GM21529 (cell line): ENCODE measurements at regions not wholly inside any gene's neighbourhood (a gene's known extent, or its start where the extent isn't known, plus 50 kb on each side); places are given as distances from the start of the nearest gene placed in this dataset.
"Not testable (repeated sequence)": the region's sequence is repeated elsewhere in the genome, so short reads cannot be mapped to it uniquely, and the experiment has no call there.

Experiments
- ATAC-seq: cut with Tn5 transposase; IDR thresholded peaks from one replicate; pipeline ENCODE4 v1.9.1; 2021; ENCODE audit not compliant: unreplicated experiment

DNA sequence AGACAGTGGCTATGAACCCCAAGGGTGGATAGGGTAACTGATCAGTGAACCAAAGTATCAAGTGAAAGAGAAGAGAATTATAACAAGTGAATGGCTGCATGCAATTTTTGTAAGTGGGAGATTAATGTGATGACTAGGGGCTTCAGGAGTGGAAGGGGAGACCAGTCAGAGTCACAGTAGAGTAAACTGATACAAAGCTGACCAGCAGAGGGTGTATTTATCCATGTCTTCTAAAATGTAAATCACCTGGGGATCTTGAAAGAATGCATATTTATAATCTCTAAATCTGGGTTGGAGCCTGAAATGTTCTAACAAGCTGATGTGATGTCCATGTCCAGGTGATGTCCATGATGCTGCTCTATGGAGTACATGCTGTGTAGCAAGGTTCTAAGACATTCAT lies 1351.3 kb upstream of the CHAC2 start:
- ATAC-seq: no peak

DNA sequence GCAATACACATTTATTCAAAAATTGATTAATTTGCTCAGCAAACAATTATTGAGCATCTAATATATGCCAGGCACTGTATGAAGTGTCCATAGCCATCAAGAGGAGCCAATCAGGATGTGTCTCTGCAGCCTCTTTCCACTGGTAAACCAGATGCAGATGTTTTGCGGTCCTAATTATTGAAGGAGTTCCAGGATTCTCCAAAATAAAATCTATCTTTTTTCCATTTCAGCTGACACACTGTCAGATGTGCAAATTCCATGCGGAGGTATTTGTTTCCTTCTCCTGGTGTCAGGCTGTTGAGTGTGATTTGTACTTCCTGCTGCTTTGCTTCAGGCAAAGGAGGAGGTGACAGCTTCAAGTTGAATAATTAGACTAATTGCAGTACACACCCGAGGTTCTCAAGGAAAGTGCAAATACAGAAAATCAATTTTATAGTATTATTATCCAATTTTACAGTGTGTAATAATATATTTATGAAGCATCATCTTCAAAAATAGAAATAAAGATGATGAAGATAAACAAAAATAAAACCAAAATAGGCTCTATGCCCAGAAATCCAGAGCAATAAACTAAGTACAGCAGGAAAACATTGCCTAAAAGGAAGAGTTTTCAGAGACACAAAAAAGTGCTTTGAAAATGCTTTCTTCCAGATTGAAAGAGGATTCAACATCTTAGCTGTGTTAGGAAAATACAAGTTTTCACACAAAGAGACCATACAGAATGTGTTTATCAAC lies 1352.9 kb upstream of the CHAC2 start:
- no peak for ATAC-seq

DNA sequence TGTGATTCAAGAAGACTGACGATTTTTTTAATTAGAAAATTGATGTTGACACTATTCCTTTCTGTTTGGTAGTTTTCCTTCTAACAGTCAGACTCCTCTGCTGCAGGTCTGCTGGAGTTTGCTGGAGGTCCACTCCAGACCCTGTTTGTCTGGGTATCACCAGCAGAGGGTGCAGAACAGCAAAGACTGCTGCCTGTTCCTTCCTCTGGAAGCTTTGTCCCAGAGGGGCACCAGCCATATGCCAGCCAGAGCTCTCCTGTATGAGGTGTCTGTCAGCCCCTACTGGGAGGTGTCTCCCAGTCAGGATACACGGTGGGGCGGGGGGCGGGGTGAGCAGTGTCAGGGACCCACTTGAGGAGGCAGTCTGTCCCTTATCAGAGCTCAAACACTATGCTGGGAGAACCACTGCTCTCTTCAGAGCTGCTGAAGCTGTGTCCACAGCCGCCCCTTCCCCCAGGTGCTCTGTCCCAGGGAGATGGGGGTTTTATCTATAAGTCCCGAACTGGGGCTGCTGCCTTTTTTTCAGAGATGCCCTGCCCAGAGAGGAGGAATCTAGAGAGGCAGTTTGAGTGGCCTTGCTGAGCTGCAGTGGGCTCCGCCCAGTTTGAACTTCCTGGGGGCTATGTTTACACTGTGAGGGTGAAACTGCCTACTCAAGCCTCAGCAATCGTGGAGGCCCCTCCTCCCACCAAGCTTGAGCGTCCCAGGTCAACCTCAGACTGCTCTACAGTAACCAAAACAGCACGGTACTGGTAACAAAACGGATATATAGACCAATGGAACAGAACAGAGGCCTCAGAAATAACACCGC lies 1358.1 kb upstream of the CHAC2 start:
- ATAC-seq: not testable (repeated sequence)

DNA sequence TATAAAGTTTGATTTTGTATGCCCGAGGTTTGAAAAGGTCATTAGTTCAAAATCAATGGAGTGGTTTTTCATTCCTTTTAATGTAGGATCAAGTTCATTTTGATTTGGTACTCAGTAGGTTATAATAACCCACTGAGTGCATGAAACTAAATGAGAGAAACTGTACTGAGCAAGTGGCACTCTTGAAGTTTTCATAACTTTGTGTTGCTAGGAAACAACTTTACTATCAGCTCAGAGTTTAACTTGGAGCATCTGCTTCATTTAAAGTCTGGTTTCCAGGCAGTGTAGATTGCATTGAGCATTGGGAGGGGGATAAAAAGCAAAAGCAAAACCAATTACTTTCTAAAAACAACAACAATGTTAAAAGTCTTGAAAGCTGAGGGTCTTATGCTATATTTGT lies 1361.6 kb upstream of the CHAC2 start:
- ATAC-seq: no peak

DNA sequence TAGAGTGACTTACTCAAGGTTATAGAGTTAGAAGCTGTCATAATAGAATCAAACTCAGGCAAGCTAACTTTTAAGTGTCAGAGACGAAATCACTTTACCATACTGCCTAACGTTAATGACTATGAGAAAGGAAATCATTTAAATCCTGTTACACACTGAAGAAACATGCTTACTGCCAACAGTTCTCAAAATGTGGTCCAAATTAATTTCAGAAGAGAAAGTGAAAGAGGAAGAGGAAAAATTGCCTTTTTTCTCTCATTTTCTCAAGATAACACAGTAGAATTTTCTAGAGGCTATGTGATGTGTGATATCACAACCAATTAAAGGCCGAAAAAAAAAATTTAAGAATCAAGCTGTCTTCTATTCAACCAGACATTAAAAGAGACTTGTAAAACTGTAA lies 1362.7 kb upstream of the CHAC2 start:
- ATAC-seq: no peak

DNA sequence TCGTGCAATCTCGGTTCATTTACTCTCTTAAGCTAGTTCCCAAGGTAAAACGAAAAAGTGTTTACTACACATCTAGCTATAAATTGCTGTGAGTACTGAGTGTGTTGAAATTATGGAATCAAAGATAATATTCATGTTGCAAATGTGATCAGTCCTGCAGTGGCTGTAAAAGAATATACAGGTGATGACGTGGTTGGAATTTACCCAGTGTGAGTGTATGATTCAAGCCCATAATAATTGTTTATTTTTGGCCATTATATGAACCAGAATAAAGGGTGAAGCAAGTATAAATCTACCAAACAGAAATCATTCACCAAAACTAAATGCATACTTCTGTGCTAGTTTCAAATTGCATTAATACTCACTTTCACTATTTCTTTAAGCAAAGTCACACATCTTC lies 1363.6 kb upstream of the CHAC2 start:
- ATAC-seq: no peak

DNA sequence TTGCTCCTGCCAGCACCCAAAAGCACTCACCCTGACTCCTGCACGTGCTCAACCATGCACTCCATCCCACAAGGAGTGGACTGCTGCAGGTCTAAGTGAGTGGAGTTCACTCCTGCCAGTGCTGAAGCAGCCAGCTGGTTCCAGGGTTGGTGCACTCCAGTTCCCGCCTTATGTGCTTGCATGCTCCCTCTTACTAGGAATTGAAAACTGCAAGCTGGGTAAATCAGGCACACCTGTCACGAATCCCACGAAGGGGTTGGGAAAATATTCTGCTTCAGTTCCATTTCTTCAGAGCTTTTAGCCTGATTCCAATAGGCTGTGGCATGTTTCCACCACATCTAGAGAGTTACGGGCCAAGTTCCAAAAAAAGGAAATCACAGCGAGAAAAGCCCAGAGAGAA lies 1365.5 kb upstream of the CHAC2 start:
- no peak for ATAC-seq

DNA sequence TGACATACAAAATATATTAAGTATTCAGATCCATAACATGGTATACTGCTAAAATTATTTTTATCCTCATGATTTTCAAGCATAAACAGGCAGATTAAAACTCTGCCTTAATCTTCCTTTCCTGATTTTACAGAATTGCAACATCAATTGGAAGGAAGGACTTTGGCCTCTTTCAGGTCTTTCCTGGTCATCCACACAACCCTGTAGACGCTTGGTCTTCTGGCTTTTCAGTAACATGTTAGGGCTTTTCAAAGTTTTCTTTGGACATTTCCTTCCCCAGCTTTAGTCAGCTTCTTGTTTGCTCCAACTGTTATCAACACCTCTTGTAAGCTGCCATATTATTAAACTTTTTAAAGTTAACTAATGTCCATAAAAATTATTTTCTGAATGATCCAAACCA lies 1364.9 kb upstream of the NRXN1 start:
- ATAC-seq: no peak

DNA sequence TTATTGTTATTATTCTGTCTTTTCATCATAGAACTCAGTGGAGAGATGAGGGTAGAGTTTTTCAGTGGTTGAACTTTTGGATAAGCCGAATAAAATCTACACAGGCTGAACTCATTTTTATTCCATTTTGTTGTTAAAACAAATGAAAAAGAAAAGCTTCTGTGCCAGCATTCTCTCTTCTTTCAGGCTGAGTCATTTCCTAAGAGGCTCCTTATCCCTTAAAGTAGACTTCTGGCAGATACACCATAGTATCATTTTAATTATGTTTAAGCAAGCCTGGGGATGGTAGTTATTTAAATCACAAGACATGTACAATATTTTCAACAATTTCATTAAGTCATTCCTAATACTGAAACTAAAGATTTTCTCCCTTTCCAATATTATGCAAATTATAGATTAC lies 1364.0 kb upstream of the NRXN1 start:
- no peak for ATAC-seq

DNA sequence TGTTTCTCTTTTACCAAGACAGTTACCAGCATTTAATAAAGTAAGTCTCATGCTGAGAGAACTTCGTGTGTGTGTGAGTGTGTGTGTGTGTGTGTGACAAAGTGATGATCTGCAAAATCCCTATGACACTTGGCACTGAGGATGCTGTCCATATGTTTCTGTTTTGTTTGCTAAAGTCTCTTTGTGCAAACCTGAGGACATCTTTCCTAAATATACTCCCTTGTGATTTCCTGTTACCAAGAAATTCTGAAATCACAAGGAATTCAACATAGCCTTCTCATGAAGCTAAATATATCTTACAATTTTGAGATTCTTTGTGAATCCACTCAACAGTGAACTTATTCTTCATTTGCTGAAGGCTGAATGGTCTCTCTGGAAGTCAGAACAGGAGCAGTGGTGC lies 1359.7 kb upstream of the NRXN1 start:
- no peak for ATAC-seq

DNA sequence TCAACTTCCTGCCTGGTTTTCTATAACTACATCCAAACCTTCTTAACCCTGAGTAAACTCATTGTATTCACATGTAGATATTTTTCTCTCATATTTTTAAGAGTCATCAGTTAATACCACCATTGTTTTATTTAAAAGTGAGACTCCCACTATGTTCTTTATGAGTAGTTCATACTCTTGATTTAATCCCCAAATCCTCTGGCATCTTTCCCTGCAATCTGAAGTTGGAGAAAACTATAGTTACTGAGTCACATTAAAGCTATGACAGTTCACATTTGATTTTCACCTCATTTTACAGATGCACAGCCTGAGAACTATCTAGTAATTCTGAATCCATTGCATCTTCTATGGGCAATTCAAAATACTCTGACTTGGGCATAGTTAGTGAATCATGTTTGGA lies 1358.7 kb upstream of the NRXN1 start:
- ATAC-seq: no peak

DNA sequence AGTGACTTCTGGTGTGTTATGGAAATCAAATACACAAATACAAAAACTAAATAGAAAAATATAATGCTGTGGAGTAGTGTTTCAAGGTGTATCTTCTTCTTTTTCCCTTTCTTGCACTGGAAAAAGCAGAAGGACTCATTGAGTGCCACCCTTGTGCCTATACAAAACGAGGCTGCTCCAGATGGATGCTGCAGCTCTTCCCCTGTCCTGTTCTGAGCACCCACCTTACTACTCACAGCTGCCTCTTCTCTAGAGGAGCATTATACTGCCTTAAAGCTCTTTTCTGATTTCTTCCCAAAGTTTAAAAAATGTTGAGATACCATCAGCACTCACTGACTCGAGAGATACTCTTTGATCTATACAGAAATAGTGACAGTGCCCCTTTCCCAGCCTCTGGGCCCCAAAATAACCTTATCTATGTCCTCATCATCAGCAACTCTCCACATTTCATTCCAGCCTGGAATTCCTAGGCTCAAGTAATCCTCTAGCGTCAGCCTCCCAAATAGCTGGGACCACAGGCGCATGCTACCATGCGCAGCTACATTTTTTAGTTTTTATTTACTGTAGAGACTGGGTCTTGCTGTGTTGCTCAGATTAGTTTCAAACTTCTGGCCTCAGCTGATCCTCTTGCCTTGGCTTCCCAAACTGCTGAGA lies 1356.1 kb upstream of the NRXN1 start:
- ATAC-seq: no peak

DNA sequence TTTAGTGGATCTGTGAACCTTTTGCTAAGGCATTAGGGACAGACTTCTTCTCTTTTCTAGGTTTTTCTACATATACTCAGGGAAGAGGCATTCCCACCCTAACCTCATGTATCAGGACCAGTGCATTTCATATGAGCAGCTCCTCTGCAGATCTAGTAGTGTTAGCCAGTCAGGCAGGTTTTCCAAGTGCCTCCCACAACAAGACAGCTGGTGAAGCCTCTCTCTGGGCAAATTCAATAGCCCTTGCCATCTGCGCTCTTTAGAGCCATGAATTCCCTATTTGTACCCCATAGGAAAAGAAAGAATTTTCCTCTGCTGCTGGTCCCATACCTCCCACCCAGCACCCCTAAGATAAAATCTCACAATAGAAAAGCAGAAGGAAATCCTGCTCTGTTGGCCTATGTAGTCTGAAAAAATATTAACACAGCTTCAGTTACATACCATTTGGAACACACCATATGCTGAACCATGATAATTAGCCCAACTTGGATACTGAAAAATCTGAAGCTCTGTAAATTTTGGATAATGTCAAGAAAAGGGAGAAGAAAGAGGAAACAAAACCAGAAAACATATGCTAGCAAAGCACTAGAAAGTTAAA lies 1354.6 kb upstream of the NRXN1 start:
- no peak for ATAC-seq

DNA sequence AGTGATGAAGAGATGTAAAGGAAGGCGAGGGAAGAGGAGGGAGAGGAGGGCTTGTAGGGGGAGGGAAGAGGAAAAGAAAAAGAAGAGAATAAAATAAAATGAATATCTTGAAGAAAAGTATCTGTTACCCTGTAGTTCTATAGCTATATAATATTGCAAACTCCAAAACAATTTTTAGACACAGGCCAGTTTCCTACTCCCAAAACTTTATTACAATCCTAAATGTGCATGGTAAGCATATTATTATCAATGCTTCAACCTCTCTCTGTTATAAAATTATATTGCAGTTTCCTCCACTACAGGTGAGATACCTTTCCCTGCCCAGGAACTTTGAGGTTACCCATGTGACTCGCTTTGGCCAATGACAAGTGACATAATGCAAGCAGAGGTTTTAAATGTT lies 1351.6 kb upstream of the NRXN1 start:
- no peak for ATAC-seq

DNA sequence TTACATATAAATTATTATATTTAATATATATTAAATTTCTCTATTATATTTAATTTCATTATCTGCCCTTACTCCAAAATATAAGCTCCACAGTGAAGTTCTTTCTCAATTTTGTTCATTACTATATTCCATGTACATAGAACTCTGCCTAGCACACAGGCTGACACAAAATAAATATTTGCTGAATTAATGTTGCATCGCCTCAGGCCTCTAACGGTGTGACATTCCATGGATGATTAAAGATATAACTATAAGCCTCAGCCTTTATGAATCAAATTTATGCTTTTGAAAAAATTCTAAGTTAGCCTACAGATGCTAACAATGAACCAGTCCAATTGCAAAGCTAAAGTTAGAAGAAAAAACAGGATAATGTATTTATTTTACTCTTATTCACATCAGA lies 1337.2 kb upstream of the NRXN1 start:
- ATAC-seq: no peak

DNA sequence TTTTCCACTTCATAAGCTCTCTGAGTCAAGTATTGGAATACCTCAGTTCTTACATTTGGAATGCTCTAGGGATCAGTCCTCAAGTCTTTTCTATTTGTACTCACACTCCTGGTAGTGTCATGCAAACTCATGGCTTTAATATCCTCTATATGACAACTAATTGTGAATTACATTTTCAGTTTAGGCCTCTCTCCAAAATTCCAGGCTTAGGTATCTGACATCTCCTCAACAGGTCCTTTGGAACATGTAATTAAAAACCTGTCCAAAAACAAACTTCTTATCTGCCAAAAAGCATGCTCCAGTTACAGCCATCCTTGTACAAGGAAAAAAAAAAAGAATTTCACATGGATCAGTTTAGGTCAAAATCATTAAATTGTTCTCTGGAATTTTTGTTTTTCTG lies 1336.2 kb upstream of the NRXN1 start:
- ATAC-seq: no peak

DNA sequence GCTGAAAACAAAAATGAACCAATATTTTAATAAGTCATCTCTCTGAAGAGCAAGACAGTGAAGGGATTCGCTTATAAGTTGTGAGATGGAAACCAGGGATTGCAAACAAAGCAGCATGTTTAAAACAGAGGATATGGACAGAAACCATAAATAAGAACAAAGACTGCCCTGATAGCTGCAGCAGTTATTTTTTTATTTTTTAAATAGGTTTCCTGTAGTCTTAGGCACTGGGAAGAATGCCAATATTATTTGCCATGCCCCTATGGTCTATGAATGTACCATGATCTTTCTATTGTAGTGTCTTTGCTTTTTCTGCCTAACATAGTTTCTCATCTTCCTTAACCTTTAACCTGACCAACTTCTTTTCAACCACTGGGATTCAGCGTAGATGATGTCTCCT lies 1334.0 kb upstream of the NRXN1 start:
- ATAC-seq: no peak

DNA sequence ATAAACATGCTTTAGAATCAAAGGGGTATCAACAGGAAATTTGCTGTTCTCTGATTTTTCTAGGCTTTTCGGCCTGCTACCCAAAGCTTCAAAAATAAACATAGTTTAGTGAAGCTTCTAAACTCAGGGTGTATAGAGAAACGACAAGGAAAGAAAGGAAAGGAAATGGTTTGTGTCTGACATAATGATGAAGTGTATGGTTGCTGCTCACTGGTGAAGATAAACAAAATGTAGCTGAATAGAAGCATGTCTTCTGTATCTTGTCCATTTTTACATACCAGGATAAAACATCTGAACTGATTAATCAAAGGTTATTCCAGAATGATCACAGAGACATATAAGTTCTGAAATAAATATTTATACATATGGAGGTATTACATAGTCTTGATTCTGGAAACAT lies 1324.6 kb upstream of the NRXN1 start:
- ATAC-seq: no peak

DNA sequence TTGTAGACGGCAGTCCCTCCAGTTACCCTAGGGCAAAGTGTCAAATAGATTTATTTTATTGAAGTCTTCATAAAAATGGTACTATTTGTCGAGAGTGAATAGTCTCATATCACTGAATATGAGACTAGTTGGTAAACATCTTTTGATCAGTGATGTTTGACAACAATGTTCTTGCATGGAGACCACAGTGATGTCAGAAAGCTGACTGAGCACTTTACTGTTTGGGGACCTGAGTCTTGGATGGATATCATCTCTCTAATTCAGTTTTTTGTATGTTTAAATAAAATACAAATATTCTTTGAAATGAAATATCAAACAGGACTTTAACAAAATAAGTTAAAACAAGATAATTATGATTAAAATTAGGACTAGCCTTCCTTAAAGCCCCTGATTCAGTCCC lies 1315.4 kb upstream of the NRXN1 start:
- no peak for ATAC-seq

DNA sequence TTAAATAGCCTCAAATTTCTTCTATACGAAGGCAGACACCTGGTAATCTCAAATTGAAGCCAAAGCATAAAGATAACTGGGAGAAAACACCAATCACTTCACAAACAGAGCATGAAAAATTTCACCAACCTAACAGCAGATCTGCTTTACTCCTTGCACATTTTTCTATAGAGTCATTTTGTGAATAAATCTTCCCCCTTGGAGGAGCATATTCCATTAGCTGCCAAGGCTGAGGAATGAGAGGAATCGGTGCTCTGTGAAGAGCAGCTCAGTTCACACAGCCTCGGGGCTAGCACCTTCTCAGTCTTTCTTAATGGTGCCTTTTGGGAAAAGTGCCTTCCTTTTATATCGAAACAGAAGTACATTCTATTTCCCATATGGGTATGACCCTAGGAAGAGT lies 1313.7 kb upstream of the NRXN1 start:
- no peak for ATAC-seq

DNA sequence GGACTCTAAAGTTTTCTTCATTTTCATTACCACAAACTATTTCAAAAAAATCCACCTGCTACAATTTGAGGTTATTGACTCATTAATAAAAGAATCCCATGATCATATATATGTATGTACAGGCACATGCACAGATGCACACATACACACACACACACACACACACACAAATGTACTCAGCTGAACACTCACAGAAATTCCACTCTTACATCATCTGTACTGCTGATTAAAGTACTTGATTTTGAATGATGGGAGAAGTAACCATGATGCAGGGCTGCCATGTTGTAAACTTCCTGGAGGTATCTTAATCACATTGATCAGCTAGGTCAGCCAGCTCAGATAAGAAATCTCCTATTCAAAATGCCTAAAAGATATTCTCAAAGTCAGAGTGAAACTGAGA lies 1313.2 kb upstream of the NRXN1 start:
- no peak for ATAC-seq
